Fibroblast of villous mesenchyme (primary cell): ENCODE measurements at regions not wholly inside any gene's neighbourhood (a gene's known extent, or its start where the extent isn't known, plus 50 kb on each side); places are given as distances from the start of the nearest gene placed in this dataset.

Experiments
- DNase-seq: peaks from one replicate; pipeline ENCODE4 v3.0.0-alpha.2; 2010; ENCODE audit warnings: low read depth
- H3K4me3 ChIP-seq: 2 replicates; pipeline ENCODE4 v1.5.1; 2011; ENCODE audit warnings: low read depth, mild to moderate bottlenecking, low read length
- CTCF ChIP-seq: IDR thresholded peaks from 2 replicates; pipeline ENCODE4 v1.5.1; 2012; ENCODE audit warnings: low read depth, mild to moderate bottlenecking, low read length; ENCODE audit not compliant: insufficient read depth

- H3K4me3 ChIP-seq: no peak overlapping the region
- DNase-seq: no peak
- TF ChIP-seq CTCF: no peak
These were observed 257.4 kb upstream of the SLITRK1 start for GRCh38 chr13:84139561-84140158.

GRCh38 chr13:84137292-84137691 is 255.0 kb upstream of the SLITRK1 start:
- no peak for DNase-seq
- H3K4me3 ChIP-seq: no peak overlapping the region
- no peak for TF ChIP-seq CTCF

- no peak overlapping the region for H3K4me3 ChIP-seq
- no peak for TF ChIP-seq CTCF
- DNase-seq: no peak
These were observed 254.3 kb upstream of the SLITRK1 start for GRCh38 chr13:84136582-84136981.

DNA sequence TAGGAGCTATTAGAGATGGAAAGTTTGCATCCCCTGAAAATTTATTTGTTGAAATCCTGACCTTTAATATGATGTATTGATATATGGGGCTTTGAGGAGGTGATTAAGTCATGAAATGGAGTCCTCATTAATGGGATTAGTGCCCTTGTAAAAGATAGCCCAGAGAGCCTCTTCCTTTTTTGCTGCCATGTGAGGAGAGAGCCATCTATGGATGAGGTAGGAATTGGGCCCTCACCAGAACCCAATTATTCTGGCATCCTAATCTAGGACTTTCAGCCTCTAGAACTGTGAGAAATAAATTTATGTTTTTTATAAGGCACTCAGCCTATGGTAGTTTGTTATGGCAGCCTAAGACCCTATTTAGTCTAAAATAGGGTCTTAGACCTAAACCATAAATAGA is 250.2 kb upstream of the SLITRK1 start:
- no peak overlapping the region for H3K4me3 ChIP-seq
- DNase-seq: no peak
- TF ChIP-seq CTCF: no peak

DNA sequence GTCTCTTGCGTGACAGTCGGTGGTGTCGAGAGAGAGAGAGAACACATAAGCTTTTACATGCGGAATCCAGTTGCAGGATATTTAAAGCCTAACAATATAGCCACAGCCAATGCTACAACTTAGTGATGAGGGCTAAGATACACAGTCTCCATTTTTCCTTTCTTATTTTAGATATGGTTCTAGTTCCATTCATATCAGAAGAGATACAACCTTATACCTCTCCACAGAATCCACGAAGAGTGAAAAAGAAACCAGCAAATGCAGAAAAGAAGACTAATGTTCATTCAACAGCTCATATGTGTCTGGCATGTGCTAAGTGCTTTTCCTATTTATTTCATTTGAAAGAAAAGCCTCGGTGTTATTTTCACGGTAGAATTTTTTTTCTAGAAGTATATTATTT is 249.0 kb upstream of the SLITRK1 start:
- H3K4me3 ChIP-seq: no peak overlapping the region
- no peak for TF ChIP-seq CTCF
- no peak for DNase-seq

DNA sequence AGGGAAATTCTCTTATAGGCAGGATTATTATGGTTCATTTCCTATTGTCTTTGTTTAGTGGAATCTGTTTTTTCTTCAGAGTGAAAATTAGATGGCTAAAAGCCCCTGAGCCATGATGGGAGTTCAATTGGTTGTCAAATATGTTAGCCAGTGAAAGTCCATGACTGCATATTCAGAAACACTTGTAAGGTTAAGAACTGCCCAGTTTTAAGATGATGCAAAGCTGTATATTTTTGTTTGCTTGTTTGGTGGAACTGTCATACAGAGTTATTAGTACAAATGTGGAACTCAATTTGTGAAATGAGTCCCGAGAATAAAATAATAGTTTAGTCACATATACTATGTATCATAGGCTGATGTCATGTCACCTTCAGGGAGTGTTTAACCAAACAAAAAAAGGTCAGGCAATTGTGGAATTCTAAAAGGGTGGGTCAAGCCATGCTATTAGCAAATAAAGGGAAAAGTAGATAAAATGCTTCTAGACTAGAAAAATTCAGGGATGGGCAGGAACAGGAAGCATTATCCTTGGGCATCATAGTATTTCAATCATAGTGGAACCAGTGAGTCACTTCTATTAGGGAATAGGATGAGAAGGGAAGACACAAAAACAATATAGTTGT is 248.3 kb upstream of the SLITRK1 start:
- TF ChIP-seq CTCF: no peak
- no peak for DNase-seq
- no peak overlapping the region for H3K4me3 ChIP-seq

- no peak for TF ChIP-seq CTCF
- no peak for DNase-seq
- H3K4me3 ChIP-seq: no peak overlapping the region
These were observed 247.7 kb upstream of the SLITRK1 start for GRCh38 chr13:84129966-84130365.
